NOMO-1 treated with dmso at 0.1 percent for 144 hours (cell line): ENCODE measurements at regions not wholly inside any gene's neighbourhood (a gene's known extent, or its start where the extent isn't known, plus 50 kb on each side); places are given as distances from the start of the nearest gene placed in this dataset.
"Not testable (repeated sequence)": the region's sequence is repeated elsewhere in the genome, so short reads cannot be mapped to it uniquely, and the experiment has no call there.

ENCODE experiments used
- DNase-seq: peaks from one replicate; lab custom pipeline; 2025; ENCODE audit not compliant: unreplicated experiment; lab: John Stamatoyannopoulos, UW

DNA sequence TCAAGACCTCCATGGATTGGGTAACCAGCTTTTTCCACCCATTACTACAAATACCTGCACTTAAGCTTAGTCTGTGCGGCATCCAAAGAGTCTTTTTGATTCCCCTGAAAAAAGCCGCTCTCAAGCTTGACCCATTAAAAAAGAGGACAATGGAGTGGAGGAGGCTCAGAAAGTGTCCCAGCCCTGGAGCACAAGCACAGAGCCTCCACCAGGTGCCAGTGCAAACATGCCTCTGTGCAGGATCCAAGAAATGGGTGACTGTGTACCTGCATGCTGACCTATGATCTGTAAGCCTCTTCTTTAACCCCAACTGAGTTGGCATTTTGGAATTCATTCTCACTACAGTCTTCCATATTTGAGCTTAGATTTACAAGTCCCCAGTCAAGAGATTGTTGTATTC is 168.3 kb upstream of the TLE4 start:
- no peak for DNase-seq

DNA sequence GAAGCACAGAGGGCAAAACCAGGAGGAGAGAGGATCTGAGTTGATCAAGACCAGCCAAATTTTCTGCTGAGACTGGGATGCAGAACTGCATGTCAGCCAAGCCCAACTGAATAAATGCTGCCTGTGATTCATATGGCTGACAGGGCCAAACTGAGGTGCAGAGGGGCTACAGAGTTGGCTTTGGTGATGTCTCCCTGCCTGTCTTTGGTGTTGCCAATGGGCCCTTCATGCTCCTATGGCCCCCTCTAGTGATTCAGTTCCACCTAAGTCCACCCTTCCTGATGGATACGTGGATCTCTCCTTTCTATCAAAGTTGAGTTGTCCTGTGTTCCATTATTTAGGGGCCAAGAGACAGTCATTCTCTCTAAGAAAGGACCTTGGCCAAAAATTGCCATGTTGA is 163.6 kb upstream of the TLE4 start:
- DNase-seq, result no peak

DNA sequence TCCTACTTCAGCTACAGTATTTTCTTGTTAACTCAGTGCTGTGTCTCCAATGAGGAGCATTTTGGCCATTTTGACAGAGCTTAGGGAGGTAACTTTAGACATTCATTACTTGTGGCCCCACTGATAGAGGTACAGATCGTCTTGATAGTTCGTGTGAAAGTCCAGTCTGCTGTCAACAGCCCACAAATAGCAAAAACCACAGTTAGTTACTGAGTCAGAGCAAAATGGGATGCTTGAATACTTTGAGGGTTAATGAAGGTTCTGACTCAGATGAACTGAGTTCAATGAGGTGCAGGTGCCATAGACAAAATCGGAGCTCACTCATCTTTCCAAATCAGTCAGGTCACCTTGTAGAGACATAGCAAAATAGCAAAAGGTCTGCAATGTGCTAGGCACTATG is 163.1 kb upstream of the TLE4 start:
- DNase-seq, result no peak

DNA sequence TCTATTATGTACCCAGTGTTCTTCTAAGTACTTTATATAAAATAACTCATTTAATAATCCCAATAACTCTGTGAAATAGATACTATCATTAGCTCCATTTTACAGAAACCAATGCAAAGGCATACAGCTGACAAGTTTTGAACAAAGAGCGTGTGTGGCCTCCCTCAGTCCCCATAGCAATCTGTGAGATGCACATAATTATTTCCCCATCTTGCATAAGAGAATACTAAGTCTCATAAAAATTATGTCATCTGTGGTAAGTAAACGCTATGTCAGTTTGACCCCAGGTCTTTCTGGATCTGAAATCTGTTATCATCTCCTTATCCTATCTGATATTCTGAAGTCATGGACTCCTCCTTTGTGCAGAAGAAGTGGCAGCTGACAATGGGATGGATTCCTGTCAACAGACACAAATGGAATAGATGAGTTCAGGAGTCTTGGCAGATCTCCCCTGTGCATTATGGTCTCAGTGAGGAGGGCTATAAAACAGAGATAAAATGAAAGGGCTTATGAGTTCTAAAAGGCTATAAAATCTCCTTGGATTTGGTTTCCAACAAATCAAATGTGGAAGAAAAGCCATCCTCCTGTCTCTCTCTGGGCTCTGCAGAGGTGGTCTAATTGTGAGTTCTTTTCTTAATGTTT is 162.5 kb upstream of the TLE4 start:
- no peak for DNase-seq

DNA sequence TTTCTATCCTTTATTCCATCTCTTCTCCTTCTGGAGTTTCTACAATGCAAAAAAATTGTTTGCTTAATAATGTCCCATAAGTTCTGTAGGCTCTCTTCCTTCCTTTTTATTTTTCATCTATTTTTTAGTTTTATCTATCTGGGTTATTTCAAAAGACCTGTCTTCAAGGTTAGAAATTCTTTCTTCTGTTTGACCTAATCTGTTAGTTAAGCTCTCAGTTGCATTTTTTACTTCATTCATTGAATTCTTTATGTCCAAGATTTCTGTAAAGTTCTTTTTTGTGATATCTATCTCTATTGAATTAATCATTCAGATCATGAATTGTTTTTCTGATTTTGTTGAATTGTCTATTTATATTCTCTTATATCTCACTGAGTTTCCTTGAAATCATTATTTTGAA is 145.9 kb upstream of the TLE4 start:
- no peak for DNase-seq

DNA sequence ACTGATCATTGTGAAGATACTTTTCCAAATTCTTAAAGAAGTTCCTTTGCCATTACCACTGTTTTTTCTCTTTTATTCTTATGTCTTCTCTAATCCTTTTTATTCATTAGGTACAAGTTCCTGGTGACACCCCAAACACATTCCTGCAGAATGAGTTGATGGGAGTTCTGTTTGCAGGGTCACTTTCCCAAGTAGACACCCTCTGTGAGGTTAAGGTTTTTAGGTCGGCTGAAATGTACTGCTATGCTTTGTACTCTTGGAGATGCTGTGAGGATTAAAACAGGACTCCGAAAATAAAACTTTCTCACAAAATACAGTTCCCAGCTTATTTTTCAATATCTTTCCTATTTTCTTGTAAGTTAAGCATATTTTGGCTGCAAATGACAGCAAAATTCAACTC is 143.3 kb upstream of the TLE4 start:
- no peak for DNase-seq

DNA sequence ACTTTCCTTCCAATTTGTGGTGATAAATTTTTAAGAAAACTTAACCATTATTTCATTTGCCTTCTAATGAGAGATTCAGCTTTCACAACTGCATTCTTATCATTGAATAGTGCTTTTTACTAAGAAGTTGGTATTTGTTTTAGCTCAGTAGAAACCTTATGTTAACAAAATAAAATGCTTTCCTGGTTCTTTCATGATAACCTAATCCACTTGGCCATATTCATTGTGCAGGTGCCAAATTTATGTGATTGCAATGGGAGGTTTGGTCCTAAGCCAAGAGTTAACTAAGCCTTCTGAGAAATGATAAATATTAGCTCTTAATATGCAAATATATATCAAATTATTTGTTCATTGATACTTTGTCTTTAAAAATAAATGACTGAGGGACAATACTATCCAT is 141.1 kb upstream of the TLE4 start:
- no peak for DNase-seq

DNA sequence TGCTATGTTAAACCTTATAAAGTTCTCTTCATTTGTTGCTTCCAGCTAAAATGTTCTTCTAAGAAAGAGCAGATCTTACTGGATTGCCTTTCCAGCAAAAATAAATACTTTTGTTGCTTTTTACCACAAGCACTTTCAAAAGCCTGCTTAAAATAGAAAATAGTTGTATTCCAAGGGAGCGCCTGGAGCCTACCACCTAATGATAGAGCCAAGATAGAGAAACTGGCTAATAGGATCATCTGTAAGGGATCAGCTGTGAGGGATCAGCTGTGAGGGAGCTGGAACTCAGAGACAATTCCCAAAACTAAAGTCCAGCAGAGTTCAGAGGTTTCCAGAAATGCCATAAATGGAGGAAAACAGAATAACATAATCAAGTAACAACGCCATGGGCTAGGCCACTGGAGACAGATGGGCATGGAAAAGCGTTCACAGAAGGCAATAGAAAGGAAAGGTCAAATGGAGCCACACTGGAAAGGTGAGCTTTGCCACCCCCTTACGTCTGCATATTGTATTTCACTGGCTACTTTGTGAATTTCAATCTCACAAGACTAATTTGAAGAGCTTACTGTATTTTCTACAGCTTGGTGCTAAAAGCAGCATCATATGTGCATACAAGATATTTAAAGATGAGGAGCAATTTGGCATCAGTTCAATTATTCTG is 140.6 kb upstream of the TLE4 start:
- no peak for DNase-seq

DNA sequence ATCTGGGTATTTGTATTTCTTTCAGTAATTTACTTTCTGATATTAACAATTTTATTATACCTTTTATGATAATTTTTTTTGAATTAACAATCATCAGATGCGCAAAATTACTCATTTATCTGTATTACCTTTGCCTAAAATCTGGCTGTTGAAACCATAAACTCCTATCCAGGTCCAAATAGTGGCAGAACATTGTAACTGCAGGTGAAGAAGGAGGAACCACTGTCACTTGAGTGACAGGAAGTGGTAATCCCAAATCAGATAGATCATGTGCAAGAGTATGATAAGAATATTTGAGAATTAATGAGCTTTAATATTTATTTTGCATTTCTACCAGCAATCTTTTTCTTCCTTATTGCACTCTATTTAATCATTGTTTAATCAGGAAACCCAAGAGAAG is 139.3 kb upstream of the TLE4 start:
- DNase-seq, result no peak

DNA sequence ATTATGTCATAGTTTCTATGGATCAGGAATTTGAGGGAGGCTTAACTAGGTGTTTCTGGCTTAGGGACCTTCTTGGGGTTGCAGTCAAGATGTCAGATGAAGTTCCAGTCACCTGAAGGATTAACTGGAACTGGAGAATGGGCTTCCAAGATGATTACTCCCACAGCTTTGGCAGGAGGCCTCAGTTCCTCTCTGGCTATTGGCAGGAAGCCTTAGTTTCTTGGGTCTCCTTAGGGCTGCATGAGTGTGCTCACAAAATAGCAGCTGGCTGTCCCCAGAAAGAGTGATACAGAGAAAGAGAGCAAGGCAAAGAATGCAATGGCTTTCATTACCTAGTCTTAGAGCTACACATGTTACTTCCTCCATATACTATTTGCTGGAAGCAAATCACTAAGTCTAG is 138.1 kb upstream of the TLE4 start:
- DNase-seq, result no peak

DNA sequence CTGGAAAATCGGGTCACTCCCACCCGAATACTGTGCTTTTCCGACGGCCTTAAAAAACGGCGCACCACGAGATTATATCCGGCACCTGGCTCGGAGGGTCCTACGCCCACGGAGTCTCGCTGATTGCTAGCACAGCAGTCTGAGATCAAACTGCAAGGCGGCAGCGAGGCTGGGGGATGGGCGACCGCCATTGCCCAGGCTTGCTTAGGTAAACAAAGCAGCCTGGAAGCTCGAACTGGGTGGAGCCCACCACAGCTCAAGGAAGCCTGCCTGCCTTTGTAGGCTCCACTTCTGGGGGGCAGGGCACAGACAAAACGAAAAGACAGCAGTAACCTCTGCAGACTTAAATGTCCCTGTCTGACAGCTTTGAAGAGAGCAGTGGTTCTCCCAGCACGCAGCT is 132.5 kb upstream of the TLE4 start:
- not testable (repeated sequence) for DNase-seq

DNA sequence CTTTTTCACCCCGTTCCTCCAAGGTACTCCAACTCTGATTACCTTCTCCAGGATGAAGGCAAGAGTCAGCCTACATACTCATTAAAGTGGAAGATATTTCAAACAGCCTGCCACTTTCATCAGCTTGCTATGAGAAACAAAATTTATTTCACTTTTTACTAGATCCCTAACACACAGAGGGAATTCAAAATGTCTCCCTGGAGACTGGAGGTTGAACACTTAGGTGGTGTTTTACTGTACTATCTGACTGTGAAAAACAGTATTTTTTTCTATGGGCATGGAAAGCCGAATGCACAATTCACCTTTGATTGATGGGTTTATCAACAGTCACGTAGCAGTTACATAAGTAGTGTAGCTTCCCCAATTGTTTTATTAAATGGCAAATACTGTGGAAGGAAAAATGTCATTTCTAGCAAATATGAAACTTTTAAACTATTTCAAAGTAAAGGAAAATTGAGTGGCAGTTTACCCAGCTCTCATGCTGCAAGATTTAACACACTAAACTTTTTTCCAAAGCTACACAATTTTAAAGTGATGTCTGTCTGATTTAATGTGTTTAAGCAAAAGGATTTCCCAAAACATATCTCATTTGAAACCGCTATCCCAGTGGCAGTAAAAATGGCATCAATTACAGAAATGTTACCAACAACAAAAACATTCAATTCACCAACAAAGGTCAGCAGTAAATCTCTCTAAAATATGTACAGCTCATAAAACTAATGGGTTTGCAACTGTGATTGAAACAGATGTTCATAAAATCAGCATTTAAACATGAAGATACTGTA is 125.0 kb upstream of the TLE4 start:
- DNase-seq, result no peak

DNA sequence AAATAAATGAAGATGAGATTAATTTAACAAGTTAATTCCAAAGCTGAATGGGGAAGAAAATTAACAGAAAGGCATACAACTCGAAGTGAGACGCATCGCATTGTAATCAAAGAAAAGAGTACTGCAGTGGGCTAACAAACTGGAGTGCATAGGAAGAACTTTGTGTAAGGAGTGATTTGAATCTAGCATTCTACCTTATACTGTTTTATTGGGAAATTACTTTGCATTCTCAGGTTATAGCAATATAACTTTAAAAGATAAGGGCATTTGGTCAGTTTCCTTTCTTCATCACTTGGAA is 124.5 kb upstream of the TLE4 start:
- no peak for DNase-seq

DNA sequence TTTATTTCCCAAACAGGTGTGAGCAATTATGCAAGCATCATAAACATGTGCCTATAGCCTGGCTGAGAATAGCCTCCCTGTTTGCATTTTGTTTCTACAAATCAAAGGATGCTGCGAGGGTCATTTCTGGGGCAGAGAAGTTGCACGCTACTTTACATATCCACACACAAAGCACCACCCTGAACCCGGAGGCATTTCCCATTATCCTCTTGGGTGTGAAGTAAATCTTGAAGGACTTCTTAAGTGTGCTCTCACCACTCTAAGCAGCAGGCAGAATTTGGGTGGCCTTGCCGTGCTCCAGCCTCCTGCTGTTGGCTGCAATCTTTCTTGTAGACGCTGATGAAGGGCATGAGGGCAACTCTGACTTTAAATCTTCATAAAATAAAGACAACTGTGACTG is 124.0 kb upstream of the TLE4 start:
- no peak for DNase-seq

DNA sequence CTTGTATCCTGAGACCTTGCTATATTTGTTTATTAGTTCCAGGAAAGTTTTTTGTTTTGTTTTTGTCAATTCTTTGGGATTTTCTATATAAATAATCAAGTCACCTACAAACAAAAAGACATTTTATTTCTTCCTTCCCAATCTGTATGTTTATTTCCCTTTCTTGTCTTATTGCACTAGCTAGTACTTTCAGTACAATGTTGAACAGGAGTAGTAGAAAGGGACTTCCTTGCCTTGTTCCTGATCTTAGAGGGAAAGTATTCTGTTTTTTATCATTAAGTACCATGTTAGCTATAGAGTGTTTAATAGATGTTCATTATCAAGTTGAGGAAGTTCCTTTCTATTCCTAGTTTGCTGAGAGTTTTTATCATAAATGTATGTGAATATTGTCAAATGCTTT is 119.5 kb upstream of the TLE4 start:
- no peak for DNase-seq

DNA sequence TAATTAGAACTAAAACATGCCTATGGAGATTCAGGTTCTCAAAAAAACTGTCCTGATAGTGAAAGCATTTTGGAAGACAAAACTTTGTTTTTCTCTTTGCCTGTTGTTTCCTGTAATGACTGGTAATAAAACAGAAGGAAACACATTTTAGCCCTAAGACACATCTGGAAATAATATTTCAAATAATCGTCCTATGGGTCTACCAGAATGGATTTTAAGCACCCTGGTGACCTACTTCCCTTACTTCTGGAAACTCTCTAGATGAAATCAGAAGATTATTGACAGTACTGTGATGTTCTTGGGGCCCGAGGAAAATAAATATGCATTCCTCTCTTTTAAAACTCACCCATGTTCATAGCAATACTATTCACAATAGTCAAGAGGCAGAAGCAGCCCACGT is 110.1 kb upstream of the TLE4 start:
- DNase-seq, result no peak

DNA sequence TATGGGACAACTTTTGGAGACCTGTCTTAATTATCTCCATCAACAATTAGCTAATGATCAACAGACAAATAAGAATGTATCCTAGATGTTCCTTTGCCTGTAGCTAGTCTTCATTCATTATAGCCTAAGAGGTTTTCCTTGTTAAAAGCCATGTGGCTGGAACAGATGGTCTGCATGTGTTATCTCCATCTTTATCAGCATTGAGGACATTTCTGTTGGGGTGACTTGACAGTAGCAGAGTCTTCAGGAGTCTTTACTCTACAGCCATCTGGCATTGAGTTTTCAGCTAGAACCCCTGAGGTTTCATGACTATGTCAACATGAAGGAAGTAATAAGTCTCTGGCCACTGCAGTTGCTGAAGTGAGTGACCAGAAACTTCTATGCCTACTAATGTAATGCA is 106.6 kb upstream of the TLE4 start:
- DNase-seq, result no peak

DNA sequence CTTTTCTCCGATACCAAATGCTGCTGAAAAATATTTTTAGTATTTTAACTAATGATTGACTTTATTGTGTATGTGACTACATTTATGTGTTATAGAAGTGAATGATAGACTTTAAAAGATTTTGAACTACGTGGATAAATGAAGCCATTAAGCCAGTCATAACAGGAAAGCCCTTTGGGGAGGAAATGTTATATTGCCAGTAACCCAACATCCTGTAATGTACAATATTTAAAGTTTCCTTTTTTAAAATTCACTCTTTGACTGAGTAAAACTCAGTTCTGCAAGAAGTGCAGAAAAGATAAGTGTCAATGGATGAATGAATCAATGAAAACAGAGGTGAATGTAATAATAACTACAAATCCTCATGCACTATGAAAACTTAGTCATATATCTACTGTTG is 102.6 kb upstream of the TLE4 start:
- DNase-seq, result no peak

DNA sequence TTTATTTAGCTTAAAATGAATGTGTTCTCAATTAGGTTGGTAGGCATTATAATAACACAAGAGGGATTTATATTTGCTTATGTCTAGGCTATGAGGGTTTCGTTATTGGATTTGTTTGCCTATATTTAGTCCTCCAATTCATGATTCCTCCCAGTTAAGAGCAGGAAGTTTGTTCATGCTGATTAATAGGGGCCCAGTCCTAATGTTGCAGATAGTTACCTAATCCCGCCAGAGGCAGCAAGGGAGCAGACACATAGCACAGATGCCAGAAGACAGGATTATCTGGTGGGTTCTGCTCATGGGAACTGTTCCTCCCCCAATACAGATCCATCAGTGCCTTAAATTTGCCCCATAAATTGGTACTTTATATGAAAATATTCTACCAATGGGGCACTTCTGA is 100.8 kb upstream of the TLE4 start:
- DNase-seq, result no peak

DNA sequence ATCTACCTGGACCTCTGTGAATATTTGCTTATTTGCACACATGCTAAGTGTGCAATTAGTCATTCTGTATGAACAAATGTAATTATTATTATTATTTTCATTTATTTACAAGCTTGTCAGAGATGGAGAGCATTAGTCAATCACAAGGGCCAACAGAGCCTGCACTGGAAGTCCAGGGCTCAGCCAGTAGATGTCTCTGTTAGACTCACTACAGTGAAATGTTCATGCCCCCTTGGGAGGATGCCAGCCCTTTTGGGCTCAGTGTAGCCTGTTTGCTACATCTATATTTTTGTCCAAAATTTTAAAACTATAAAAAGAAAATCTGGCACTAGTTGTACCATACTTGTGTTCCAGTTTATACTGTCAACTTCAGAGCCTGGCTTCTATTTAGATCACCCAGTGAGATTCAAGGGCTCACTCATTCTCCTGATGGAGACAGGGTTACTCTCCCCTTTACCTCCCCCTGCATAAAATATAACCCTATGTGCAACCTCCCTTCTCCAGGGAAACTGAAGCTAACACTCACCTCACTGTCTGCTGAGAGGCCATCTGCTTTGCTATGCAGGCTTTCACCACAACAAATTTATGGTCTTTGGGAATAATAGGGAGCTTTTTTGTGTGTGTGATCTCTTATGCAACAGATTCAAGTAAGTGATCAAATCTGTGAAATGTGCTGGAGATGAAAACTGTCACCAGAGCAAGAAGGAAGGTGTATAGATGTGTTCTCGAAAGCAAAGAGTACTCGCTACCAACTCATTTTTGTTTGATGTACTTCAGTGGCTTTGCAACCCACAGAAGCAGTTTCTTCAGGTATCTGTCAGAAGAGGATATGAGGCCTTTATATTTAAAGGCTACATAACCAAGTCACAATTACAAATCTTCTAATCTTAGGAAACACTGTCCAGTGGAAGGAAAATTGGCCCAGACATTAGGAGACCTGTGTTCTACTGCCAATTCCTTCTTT is 99.9 kb upstream of the TLE4 start:
- DNase-seq, result no peak

DNA sequence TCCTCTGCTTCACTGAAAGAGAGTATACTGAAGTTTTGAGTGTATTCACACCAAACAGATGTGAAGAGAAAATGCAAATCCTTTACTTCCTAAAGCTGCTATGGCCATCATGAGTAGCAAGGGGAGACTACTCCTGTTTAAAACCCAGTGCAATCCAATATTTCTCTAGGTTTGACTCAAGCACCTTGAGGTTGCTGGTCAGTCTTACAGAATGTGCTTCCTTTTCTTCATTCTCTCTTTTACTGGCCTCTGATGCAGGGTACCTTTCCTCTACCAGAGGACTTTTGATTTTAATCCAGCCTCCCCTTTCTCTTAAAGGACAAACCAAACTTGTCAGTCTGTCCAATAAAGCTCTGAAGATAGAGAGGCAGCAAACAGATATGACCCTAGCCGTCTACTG is 98.1 kb upstream of the TLE4 start:
- no peak for DNase-seq
